ENCODE measurements at regions not wholly inside any gene's neighbourhood (a gene's known extent, or its start where the extent isn't known, plus 50 kb on each side); places are given as distances from the start of the nearest gene placed in this dataset.
"Not testable (repeated sequence)": the region's sequence is repeated elsewhere in the genome, so short reads cannot be mapped to it uniquely, and the experiment has no call there.

GRCh38 chr10:34904191-34904590, 89.1 kb upstream of the PARD3 start:
- POLR2A ChIA-PET = no interaction called here
- Mint-ChIP-seq H3K9me3 (no peaks in the 10 kb centered on the region), H3K27me3 (no peaks in the 10 kb centered on the region), H3K4me3 (no peak overlapping the region), H3K4me1 (no peaks in the 10 kb centered on the region), H3K27ac (no peak overlapping the region), H3K36me3 (ENCODE audit: low read depth) (no peaks in the 10 kb centered on the region)
- CTCF ChIA-PET = no interaction called here
- DNase-seq = no peak

DNA sequence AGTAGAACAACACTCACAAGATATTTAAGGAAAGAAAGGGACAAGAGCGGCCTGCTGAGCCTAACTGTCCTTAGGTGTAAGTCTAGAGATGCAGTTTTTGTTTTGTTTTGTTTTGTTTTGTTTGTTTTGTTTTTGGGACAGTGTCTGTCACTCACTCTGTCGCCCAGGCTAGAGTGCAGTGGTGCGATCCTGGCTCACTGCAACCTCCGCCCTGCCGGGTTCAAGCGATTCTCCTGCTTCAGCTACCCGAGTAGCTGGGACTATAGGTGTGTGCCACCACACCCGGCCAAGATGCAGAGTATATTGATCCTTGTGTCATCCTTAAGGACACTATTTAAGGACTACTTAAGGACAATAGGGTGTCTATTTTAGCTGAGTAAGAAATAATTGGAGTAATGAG, 84.1 kb upstream of the PARD3 start:
- Mint-ChIP-seq H3K9me3 (no peaks in the 10 kb centered on the region), H3K4me1 (no peaks in the 10 kb centered on the region), H3K36me3 (ENCODE audit: low read depth) (no peaks in the 10 kb centered on the region), H3K27ac (no peak overlapping the region), H3K4me3 (no peak overlapping the region), H3K27me3 (no peaks in the 10 kb centered on the region)
- DNase-seq = no peak
- ChIA-PET POLR2A (no interaction called here), CTCF (interaction anchor here (0.6 to 2.6 kb wide), 3 partner anchors 10 to 22 kb away, joined by 3 to 7 read pairs (median 3); no protein-coding TSS in a partner anchor)

- Mint-ChIP-seq H3K36me3 (ENCODE audit: low read depth) (no peaks in the 10 kb centered on the region), H3K4me1 (no peaks in the 10 kb centered on the region), H3K27ac (no peak overlapping the region), H3K4me3 (no peak overlapping the region), H3K27me3 (no peaks in the 10 kb centered on the region), H3K9me3 (no peaks in the 10 kb centered on the region)
- CTCF ChIA-PET = no interaction called here
- DNase-seq = no peak
- POLR2A ChIA-PET = no interaction called here
Observed at GRCh38 chr10:34895977-34896376, 80.9 kb upstream of the PARD3 start.

- DNase-seq; H3K9me3 Mint-ChIP-seq; POLR2A ChIA-PET; H3K4me3 Mint-ChIP-seq; H3K27me3 Mint-ChIP-seq; CTCF ChIA-PET; H3K27ac Mint-ChIP-seq; H3K4me1 Mint-ChIP-seq; H3K36me3 Mint-ChIP-seq (ENCODE audit: low read depth): not testable (repeated sequence)
Observed at GRCh38 chr10:34895046-34895445, 80.0 kb upstream of the PARD3 start.

DNA sequence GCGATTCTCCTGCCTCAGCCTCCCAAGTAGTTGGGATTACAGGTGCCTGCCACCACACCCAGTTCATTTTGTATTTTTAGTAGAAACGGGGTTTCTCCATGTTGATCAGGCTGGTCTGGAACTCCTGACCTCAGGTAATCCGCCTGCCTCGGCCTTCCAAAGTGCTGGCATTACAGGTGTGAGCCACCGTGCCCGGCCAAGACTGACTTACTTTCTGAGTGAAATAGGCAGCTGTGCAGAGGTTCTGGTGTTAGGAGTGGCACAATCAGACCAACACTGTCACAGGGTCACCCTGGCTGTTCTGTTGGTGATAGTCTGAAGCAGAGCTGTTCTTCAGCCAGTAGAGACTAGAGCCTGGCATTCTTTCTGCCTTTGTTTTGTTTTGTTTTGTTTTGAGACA, 77.4 kb upstream of the PARD3 start:
- H3K27ac Mint-ChIP-seq; H3K9me3 Mint-ChIP-seq; H3K4me3 Mint-ChIP-seq; H3K27me3 Mint-ChIP-seq; POLR2A ChIA-PET; DNase-seq; H3K36me3 Mint-ChIP-seq (ENCODE audit: low read depth); H3K4me1 Mint-ChIP-seq; CTCF ChIA-PET: not testable (repeated sequence)

- no peak for DNase-seq
- no peaks in the 10 kb centered on the region for H3K36me3 Mint-ChIP-seq (ENCODE audit: low read depth)
- H3K4me1 Mint-ChIP-seq = no peaks in the 10 kb centered on the region
- CTCF ChIA-PET = no interaction called here
- POLR2A ChIA-PET = no interaction called here
- no peak overlapping the region for H3K27ac Mint-ChIP-seq
- H3K27me3 Mint-ChIP-seq = no peaks in the 10 kb centered on the region
- H3K4me3 Mint-ChIP-seq = no peak overlapping the region
- no peaks in the 10 kb centered on the region for H3K9me3 Mint-ChIP-seq
Observed at GRCh38 chr10:34890939-34891338, 75.8 kb upstream of the PARD3 start.

- H3K4me1 Mint-ChIP-seq = peaks cover 6% of the 10 kb centered on the region
- no peaks in the 10 kb centered on the region for H3K27me3 Mint-ChIP-seq
- H3K27ac Mint-ChIP-seq = no peak overlapping the region
- ChIA-PET CTCF (no interaction called here), POLR2A (no interaction called here)
- no peaks in the 10 kb centered on the region for H3K36me3 Mint-ChIP-seq (ENCODE audit: low read depth)
- no peaks in the 10 kb centered on the region for H3K9me3 Mint-ChIP-seq
- no peak overlapping the region for H3K4me3 Mint-ChIP-seq
- no peak for DNase-seq
Observed at GRCh38 chr10:34889004-34889869, 74.1 kb upstream of the PARD3 start.

DNA sequence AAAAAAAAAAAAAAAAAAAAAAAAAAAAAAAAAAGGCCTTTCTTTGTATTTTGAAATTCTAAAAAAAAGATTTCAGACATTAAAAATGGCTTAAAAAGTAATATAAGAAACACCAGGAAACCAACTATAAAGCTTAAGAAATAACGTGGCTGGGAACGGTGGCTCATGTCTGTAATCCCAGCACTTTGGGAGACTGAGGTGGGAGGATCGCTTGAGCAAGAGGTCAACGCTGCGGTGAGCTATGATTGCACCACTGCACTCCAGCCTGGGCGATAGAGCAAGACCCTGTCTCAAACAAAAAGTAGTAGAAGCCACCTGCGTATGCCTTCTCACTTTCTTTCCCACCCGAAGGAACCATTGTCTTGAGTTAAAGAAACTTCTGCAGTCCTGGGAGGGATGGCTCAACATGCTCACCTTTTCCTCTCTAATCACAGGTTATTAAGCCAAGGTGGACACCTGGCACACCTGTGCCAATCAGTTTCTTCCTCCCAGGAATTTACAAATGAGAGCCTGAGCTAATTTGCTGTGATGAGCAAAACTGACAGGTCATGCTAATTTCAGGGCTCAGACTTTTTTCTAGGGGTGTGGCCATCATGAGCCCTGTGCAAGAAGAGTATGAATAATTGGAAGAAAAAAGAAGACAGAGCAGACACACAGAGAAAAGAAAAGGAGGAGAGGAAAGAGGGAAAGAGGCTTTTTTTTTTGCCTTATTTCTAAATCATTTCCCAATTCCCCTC, 72.0 kb upstream of the PARD3 start:
- H3K27me3 Mint-ChIP-seq = no peaks in the 10 kb centered on the region
- CTCF ChIA-PET = interaction anchor here (1.0 kb wide), 1 partner anchor 22 kb away, joined by 3 read pairs; no protein-coding TSS in a partner anchor
- no peak for DNase-seq

GRCh38 chr10:34885898-34886297, 70.8 kb upstream of the PARD3 start:
- Mint-ChIP-seq H3K4me3 (no peak overlapping the region), H3K4me1 (peaks cover 6% of the 10 kb centered on the region), H3K27me3 (no peaks in the 10 kb centered on the region), H3K27ac (no peak overlapping the region), H3K9me3 (no peaks in the 10 kb centered on the region), H3K36me3 (ENCODE audit: low read depth) (no peaks in the 10 kb centered on the region)
- no peak for DNase-seq
- POLR2A ChIA-PET = no interaction called here
- CTCF ChIA-PET = interaction anchor here (0.6 kb wide), 1 partner anchor 31 kb away, joined by 3 read pairs; no protein-coding TSS in a partner anchor

More for the DNA sequence above, 72.0 kb upstream of the PARD3 start:
- Mint-ChIP-seq H3K9me3 (no peaks in the 10 kb centered on the region), H3K27ac (no peak overlapping the region), H3K4me1 (peaks cover 6% of the 10 kb centered on the region), H3K4me3 (no peak overlapping the region), H3K36me3 (ENCODE audit: low read depth) (no peaks in the 10 kb centered on the region)
- POLR2A ChIA-PET = no interaction called here

GRCh38 chr10:34885011-34885410, 69.9 kb upstream of the PARD3 start:
- ChIA-PET POLR2A (no interaction called here), CTCF (no interaction called here)
- Mint-ChIP-seq H3K4me1 (peaks cover 6% of the 10 kb centered on the region), H3K27ac (no peak overlapping the region), H3K4me3 (no peak overlapping the region), H3K9me3 (no peaks in the 10 kb centered on the region), H3K27me3 (no peaks in the 10 kb centered on the region), H3K36me3 (ENCODE audit: low read depth) (no peaks in the 10 kb centered on the region)
- no peak for DNase-seq

DNA sequence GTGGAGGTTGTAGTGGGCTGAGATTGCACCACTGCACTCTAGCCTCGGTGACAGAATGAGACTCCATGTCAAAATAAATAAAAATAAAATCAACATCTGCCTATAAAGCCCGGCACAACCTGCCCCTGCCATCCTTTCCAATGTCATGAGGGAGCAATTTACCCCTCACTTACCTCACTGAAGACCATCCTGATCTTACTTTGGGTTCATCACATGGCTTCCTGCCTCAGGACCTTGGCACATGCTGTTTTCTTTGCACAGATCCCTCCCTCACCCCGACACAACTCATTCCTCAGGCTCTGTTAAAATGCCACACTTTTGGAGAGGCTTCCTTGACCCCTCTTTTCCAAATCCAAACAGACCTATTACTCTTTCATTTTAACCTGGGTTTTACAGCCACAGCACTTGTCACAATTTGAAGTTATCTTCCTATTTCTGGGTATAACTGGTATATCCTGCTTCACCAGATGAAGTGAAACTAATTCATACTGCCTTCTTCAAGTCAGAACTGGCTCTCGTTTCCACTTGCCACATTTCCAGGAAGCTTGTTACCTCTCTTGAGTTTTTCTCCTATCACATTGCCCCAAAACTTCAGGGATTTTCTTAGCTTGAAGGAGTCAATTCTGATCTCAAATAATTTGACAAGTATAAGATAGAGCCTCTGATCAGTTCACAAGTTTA, 69.3 kb upstream of the PARD3 start:
- H3K27ac Mint-ChIP-seq = no peak overlapping the region
- POLR2A ChIA-PET = no interaction called here
- CTCF ChIA-PET = no interaction called here

GRCh38 chr10:34880817-34881216, 65.7 kb upstream of the PARD3 start:
- CTCF ChIA-PET = no interaction called here
- POLR2A ChIA-PET = no interaction called here
- Mint-ChIP-seq H3K9me3 (no peaks in the 10 kb centered on the region), H3K4me3 (no peak overlapping the region), H3K36me3 (ENCODE audit: low read depth) (no peaks in the 10 kb centered on the region), H3K27me3 (no peaks in the 10 kb centered on the region), H3K4me1 (peaks cover 6% of the 10 kb centered on the region), H3K27ac (no peak overlapping the region)
- DNase-seq = no peak

More for the DNA sequence above, 69.3 kb upstream of the PARD3 start:
- Mint-ChIP-seq H3K27me3 (no peaks in the 10 kb centered on the region), H3K4me1 (peaks cover 6% of the 10 kb centered on the region), H3K36me3 (ENCODE audit: low read depth) (no peaks in the 10 kb centered on the region), H3K4me3 (no peak overlapping the region), H3K9me3 (no peaks in the 10 kb centered on the region)
- DNase-seq = no peak

- DNase-seq; H3K4me3 Mint-ChIP-seq; H3K4me1 Mint-ChIP-seq; CTCF ChIA-PET; H3K36me3 Mint-ChIP-seq (ENCODE audit: low read depth); POLR2A ChIA-PET; H3K9me3 Mint-ChIP-seq; H3K27me3 Mint-ChIP-seq; H3K27ac Mint-ChIP-seq: not testable (repeated sequence)
Observed at GRCh38 chr10:34878651-34879050, 63.6 kb upstream of the PARD3 start.
